HG03558 (cell line): ENCODE measurements at regions not wholly inside any gene's neighbourhood (a gene's known extent, or its start where the extent isn't known, plus 50 kb on each side); places are given as distances from the start of the nearest gene placed in this dataset.

Source experiments
- ATAC-seq: cut with Tn5 transposase; IDR thresholded peaks from one replicate; pipeline ENCODE4 v1.9.1; 2021; ENCODE audit warnings: moderate number of reproducible peaks; ENCODE audit not compliant: unreplicated experiment; ENCODE audit errors: extremely low read depth

DNA sequence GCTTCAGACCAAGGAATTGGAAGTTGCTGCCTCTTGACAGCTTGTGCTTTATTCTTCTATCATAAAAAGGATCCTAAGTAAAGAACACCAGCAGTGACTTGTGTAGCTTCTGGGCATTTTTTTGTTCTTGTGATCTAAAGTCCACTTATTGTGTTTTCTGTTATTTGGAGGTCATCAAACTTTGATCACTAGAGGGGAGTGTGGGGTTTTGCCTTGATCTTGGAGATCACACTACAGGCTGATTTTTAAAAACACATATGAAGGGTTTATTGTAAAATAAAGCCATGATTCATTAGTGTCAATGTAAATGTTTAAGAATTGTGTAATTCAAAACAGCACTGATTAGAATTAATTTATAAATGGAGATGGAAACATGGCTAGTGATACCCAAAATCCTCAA is 328.7 kb upstream of the EDNRB start:
- ATAC-seq = no peak

DNA sequence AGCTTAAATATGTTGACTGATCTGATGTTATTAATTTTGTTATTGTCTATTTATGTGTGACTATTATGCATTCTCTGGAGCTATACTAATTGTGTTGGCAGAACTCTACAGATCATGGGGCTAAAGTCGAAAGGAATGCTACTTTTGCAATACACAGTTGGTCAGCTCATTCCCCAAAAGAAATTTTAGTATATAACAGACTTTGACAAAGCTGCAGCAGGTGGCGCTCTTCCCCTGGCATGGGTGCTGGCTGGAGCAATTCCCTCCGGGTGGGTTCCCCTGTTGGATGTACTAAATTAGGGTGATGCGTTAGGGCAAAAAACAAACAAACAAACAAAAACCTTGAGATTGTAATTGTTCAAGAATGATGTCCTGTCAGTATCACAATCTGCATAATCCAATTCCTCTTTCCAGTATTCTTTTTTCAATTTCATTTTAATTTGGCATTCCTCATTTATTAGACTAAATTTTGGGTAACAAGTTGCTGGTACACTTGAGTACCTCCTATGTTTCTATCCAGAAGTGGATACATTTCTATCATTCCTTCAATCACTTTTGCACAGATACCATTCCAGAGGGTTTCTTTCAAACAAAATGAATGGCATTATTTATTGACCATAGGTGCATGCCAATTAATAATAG is 322.8 kb upstream of the EDNRB start:
- no peak for ATAC-seq

DNA sequence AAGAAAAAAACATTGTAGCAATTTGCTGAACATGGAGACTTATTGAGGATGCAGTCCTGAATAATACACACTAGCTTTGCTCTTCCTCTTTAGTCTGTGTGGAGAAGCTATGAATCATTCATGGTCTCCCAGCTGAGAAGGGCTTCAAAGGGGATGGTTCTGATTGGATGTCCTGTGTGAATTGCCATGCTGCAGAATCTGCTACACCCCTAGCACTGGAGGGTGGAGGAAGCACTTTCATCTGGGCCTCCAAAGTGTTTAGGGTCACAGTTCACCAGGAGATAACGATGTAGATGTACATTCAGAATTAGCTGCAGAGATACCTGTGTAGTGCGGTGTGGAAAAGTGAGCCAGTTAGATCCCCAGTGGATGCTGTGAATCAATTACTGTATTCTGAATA is 321.1 kb upstream of the EDNRB start:
- no peak for ATAC-seq

DNA sequence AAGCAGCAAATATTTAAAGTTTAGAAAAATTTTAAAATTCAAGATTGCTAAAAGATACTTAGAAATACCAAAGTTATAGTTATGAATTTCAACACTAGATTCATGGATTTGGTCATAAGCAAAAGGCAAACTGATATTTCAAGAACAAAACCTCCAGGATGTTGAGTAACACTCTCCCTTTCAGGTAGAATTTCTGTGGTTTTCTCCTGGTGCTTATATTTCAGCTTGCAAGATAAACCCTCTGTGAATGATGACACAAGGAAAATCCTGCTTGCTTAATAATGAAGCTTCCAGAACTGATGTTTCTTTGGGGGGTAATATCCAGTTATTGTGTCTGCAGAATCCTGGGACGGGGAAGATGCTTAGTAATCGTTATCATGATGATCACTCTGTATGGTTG is 320.3 kb upstream of the EDNRB start:
- ATAC-seq = no peak

DNA sequence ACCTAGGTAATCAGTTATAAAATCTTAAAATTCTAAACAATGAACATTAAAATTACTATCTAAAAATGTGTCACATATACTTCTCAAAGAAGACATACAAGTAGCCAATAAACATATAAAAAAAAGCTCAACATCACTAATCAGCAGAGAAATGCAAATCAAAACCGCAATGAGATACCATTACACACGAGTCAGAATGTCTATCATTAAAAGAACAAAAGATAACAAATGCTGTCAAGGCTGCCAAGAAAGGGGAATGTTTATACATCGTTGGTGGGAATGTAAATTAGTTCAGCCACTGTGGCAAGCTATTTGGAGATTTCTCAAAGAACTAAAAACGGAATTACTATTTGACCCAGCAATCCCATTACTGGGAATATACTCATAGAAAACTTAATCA is 310.3 kb upstream of the EDNRB start:
- ATAC-seq = no peak

DNA sequence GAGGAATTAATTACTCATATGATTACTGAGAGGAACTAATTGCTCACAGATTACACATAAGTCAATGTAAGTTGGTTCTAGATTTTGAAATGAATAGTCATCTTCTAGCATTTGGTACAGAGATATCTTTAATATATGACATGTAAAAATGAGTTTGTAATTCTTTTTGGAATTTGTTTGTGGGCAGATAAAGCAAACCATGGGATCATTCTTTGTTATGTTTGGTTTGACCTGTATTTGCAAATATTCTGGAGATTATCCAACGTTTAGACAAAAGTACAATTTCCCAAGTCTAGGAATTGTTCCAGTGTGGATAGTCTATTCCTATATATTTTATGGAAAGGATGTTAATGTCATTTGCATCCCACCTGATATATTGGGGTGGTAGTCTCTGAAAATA is 309.6 kb upstream of the EDNRB start:
- no peak for ATAC-seq

DNA sequence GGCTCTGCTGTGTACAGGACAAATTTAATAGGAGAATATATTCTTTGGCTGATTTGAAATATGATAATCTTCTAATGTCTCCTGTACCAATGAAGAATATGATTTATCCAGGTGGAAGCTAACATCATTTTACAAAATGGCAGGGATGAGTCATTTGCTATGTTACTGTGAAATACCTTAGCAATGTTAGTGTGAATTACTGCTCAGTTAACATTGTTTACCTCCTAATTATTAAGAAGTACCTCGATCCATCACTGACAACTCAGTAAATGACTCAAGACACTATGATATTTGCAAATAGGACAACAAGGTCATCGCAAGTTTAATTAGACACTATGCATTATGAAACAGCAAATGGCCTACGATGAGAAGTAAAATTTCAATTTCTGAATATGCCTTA is 309.1 kb upstream of the EDNRB start:
- no peak for ATAC-seq

DNA sequence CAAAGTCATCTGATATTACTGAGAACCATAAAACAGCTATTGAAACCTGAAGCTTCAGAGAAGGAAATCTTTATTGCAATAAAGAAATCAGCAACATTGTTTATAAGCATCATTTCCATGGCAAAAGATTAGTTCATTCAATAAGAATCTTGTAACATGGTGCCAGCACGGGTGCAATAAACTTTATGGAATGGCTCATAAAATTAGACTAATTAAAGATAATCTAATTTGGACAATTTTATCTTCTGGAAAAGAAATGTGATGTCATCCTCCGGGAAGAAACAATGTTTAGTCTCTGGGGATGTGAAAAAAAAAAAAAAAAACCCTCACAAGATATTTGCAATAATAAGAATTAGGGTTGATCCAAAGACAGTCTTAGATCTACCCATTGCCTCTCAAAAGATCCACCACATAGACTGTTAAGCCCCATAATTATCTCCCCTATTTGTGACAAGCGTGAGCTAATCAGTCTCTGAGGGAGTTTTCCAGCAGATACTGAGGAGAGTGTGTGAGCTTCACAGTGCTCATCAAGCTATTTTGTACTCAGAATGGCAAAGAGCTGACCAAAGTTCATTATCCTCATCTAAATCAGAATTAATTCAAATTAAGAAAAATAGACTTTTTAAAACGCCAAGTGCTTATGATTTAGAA is 297.0 kb upstream of the EDNRB start:
- no peak for ATAC-seq

DNA sequence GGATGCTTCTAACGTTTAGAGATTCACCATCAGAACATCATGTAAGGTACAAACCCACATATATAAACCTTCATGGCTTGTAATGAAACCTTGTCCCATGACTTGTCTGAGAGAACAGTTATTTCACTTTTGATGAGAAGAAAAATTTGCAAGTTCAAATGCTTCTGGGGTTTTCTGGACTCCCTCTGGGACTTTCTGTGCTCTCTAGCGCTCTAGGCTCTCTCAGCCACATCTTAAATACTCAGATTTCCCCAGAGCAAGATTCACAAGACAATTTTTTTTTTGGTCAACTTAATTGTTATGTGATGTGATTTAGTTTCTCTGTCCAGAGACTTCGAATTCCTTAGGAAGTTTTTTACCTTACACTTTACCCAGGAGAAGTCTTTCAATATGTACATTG is 282.8 kb upstream of the EDNRB start:
- ATAC-seq = no peak

DNA sequence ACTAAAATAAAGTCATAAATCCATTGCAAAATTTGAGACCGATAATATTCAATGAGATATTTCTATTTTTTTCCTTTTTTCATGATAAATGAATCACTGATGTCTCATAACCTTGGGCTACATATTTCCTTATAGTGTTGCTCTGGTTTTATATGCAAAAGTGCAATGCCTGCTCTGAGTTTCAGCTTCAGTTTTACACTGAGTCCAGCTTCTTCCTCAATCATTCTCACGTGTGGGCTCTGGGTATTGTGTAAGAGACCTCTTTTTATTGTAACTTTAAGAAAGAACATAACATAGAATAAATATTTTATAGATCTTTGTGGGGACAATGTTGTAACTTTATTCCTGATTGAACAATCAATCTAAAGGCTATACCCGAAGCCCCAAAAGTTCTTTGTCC is 280.2 kb upstream of the EDNRB start:
- no peak for ATAC-seq

DNA sequence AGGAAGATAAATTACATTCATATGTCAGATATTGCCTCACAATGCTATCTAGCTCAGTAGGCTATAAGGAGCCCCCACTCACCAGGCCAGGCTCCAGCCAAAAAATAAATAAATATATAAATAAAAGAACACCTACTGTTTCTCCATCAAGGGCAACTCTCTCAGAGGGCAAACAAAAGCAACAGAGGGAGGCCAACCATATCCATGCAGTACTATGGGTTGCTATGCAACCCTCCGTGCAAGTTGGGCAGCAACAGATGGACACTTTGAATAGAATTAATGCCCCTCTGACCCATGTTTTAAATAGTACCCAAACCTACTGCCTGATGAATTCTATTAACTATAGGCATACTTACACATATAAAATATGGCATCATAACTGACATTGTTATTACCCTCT is 279.8 kb upstream of the EDNRB start:
- ATAC-seq = no peak

DNA sequence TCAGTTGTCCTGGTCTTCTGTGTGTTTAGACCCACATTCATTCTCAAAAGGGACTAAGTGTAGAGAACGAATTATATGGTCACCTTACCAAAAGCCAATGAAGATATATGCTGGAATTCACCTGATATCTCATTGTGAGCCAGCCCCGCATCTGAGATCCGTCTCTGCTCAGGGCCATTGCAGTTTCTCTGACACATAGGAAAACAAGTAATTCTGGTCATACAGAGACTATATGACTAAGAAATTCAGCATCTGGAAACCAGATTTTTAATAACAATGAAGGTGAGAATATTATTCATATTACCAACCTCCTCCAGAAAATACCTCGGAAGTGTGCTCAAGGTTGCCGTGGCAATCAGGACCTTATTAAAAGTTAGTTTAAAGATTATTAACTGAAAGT is 278.6 kb upstream of the EDNRB start:
- no peak for ATAC-seq

DNA sequence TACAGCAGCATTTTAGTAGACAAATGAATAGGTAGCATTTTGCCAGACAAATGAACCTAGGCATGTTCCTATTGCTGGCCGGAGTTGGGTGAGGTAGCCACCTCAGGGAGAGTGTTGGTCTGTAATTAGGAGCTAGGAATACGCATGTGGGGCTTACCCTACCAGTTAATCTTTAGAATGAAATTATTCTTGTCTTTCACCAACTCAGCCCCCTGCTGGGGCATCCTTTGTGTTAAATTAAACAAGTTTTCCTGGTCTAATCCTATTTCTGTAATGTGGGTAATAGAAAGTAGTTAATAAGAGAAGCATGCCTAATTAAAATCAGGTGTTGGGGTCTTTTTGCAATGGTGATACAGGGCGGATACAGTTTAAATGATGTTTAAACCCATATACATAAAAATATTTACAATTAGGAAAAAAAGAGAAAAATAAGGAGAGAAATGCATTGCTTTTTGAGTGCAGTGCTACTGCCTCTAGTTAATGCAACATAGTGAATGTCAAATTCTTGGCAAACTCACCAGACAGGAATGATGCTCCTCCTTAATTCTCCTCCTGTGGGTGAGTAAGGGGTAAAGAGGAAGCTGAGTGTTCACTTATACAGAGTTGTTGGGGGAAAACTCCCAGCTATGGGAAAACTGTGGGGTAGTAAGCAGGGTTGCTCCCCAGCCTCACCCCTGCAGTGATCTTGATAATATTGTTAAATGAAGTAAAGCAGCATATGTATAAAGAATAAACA is 276.4 kb upstream of the EDNRB start:
- ATAC-seq = no peak

DNA sequence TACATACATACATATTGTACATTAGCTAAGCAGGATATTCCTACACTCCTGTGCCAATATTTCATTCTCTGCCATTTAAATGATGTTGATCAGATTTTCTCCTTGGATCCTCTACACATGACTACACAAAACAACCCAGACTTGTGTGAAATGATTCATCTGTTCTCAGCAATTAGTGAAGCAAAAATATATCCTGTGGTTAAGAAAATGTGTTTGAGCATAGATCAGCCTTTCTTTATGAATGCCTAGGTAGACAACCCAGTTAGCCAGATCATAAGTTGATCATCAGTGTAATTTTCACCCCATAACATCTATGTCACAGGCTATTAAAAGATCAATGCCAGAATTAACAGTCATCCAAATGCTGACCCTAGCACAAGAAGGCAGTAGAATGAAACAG is 275.2 kb upstream of the EDNRB start:
- no peak for ATAC-seq

DNA sequence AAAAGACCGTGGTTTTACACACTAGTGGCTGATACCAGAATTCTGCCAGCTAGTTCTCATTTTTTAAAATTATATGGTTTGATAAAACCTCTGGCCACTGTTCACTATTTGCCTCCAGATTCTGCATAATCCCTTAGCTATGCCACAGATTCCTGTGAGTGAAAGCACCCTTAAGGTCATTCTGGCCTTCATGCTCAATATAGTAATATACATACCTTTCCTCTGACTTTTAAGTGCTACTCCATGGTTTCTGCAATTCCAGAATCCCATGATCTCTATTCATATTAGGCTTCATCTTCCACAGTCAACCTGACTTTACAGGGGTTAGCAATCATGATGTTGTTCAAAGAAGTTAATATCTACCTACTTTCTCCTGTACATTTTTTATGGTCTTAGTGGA is 274.1 kb upstream of the EDNRB start:
- no peak for ATAC-seq

DNA sequence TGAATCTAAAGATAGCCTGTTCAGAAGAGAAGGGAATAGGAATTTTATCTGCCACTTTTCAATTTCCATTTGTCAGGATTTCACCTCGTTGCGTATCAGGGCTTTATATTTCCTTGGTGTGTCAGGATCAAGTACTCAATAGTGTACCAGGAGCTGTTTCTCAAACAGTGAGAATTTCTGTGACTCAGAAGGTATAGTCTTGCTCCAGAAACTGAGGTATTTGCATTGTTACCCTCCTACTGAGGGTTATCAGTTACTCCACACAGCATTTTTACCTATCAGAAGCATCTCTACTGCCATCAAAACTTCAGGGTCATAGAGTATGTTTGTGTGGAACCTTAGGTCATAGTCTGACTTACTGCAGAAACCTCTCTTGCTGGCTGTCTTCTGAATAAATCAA is 271.7 kb upstream of the EDNRB start:
- ATAC-seq = no peak

DNA sequence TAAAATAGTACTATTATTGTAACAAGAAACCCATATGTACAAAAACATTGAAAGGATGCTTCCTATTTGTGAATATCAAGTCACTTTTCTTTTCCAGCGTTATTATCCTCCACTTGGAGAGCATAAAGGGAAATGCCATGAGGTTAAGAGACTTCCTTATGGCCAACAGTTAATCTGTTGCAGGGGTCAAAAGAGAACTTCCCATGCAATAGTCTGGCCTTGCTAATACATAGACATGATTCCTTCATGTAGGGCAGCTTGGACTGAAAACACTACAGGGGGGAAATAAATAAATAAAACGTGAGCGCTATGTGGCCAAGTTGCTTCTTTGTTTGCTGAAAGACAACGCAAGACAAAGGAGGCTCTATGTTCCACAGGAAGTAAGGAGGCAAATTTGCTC is 269.1 kb upstream of the EDNRB start:
- ATAC-seq = no peak

DNA sequence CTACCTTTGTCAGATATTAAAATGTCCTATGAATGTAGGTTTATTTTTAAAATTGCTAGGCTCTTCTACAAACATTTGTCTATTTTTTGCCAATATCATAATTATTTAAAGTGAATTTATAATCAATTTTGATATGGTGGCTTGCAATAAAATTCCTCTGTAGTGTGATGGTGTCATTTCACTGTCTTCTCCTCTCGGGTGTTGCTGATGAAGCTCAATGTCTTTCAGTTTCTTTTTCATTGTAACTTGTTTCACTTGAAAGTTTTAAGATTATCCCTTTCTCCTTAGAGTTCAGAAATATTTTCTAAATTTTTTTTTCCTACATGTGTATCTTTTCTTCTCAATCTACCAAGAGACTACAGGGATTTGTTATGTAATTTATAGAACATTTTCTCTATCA is 267.1 kb upstream of the EDNRB start:
- ATAC-seq = no peak

DNA sequence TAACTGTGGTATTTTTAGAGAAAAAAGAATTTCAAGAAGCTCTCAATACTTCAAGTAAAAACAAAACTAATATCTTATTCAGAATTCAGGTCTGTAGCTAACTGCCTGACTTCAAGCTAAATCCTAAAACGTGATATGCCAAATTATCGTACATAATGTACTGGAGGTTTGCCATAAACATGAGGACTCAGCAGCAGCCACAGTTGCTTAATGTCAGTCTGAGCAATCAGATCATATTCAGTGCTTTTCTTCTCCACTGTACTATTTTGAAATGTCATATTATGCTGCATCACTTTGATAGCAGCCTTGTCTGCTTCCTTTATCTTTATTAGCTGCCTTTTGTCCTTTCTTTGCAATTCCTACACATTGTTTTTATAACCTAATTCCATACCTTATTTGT is 265.1 kb upstream of the EDNRB start:
- ATAC-seq = no peak

DNA sequence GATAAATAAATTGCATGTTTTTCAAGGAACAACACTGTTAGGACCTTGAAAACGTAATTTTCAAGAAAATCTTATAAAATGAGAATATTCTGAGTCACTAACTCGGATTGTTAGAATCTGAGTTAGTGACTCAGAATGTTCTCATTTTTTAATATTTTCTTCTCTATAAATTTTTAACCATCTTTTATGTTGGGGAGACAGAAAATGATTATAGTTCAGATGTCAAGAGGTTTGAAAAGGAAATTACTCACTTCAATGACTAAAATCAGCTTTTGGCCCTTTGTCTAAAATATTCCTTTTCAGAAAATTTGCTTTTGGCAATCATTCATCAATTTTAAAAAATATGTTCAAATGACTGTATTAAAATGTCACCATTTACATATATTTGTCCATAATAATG is 264.2 kb upstream of the EDNRB start:
- ATAC-seq = no peak

DNA sequence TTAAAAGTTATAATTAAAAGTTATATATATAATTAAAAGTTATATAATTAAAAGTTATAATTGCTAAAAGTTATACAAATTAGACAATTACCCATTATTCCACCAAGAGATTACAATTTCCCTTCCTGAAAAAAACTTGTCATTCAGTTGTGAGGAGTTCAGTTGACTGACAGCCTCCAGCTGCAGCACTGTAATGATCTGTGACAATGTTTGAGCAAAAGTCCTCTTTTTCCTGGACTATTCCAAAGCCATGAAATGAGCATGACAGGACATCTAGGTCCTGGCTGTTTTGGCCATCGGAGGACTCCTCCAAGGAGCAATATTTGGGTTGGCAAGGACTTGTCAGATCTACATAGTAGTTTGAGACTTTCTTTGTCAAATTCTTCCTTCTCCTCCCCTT is 258.7 kb upstream of the EDNRB start:
- ATAC-seq = no peak

DNA sequence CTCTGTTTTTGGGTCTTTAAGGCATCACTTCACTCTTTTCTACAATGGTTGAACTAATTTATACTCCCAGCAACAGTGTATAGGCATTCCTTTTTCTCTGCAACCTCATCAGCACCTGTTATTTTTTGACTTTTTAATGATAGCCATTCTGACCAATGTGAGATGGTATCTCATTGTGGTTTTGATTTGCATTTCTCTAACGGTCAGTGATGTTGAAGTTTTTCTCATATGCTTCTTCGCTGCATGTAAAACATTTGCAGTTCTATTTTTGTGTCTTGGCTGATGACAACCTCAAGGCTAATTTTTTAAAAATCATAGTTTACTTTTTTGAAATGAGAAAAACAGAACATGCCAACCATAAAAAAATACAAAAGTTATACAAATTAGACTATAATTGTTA is 258.2 kb upstream of the EDNRB start:
- no peak for ATAC-seq
